Stimulated activated CD4-positive, alpha-beta T cell treated with anti-CD3 and anti-CD28 coated beads, Interleukin-2, amount 100 ng/mL, for 24 hours (primary cell): ENCODE measurements at regions not wholly inside any gene's neighbourhood (a gene's known extent, or its start where the extent isn't known, plus 50 kb on each side); places are given as distances from the start of the nearest gene placed in this dataset.
"Not testable (repeated sequence)": the region's sequence is repeated elsewhere in the genome, so short reads cannot be mapped to it uniquely, and the experiment has no call there.

Source experiments
- DNase-seq, 2 donors: peaks; one replicate each; pipeline ENCODE4 v3.0.0-alpha.2; 2020

- no peak for DNase-seq
Observed at GRCh38 chr16:73949574-73950320, 346.9 kb upstream of the PSMD7 start.

- DNase-seq, result no peak
Observed at GRCh38 chr16:73945631-73946030, 351.0 kb upstream of the PSMD7 start.

- not testable (repeated sequence) for DNase-seq
Observed at GRCh38 chr16:73943184-73943583, 353.4 kb upstream of the PSMD7 start.

GRCh38 chr16:73940786-73941185 is 355.8 kb upstream of the PSMD7 start:
- not testable (repeated sequence) for DNase-seq

- no peak for DNase-seq
Observed at GRCh38 chr16:73923951-73924350, 372.7 kb upstream of the PSMD7 start.

GRCh38 chr16:73921295-73921694 is 375.3 kb upstream of the PSMD7 start:
- DNase-seq, result no peak

- DNase-seq, result no peak
Observed at GRCh38 chr16:73916829-73917594, 379.6 kb upstream of the PSMD7 start.

GRCh38 chr16:73915935-73916334 is 380.7 kb upstream of the PSMD7 start:
- no peak for DNase-seq

GRCh38 chr16:73915140-73915539 is 381.5 kb upstream of the PSMD7 start:
- no peak for DNase-seq

- DNase-seq, result no peak
Observed at GRCh38 chr16:73912850-73913249, 383.8 kb upstream of the PSMD7 start.

- no peak for DNase-seq
Observed at GRCh38 chr16:73912281-73912680, 384.3 kb upstream of the PSMD7 start.

- no peak for DNase-seq
Observed at GRCh38 chr16:73909529-73910035, 387.0 kb upstream of the PSMD7 start.

- DNase-seq, result no peak
Observed at GRCh38 chr16:73891129-73891542, 405.5 kb upstream of the PSMD7 start.

GRCh38 chr16:73890186-73891128 is 406.2 kb upstream of the PSMD7 start:
- no peak for DNase-seq

GRCh38 chr16:73888840-73889490 is 407.6 kb upstream of the PSMD7 start:
- DNase-seq, result no peak

GRCh38 chr16:73887911-73888310 is 408.7 kb upstream of the PSMD7 start:
- no peak for DNase-seq

GRCh38 chr16:73886426-73886825 is 410.2 kb upstream of the PSMD7 start:
- DNase-seq, result no peak

GRCh38 chr16:73885319-73885718 is 411.3 kb upstream of the PSMD7 start:
- no peak for DNase-seq

- no peak for DNase-seq
Observed at GRCh38 chr16:73883841-73884240, 412.8 kb upstream of the PSMD7 start.

- no peak for DNase-seq
Observed at GRCh38 chr16:73883126-73883525, 413.5 kb upstream of the PSMD7 start.

- DNase-seq, result no peak
Observed at GRCh38 chr16:73882651-73883050, 414.0 kb upstream of the PSMD7 start.

GRCh38 chr16:73882033-73882432 is 414.6 kb upstream of the PSMD7 start:
- DNase-seq, result no peak
